ENCODE measurements at regions not wholly inside any gene's neighbourhood (a gene's known extent, or its start where the extent isn't known, plus 50 kb on each side); places are given as distances from the start of the nearest gene placed in this dataset.

DNA sequence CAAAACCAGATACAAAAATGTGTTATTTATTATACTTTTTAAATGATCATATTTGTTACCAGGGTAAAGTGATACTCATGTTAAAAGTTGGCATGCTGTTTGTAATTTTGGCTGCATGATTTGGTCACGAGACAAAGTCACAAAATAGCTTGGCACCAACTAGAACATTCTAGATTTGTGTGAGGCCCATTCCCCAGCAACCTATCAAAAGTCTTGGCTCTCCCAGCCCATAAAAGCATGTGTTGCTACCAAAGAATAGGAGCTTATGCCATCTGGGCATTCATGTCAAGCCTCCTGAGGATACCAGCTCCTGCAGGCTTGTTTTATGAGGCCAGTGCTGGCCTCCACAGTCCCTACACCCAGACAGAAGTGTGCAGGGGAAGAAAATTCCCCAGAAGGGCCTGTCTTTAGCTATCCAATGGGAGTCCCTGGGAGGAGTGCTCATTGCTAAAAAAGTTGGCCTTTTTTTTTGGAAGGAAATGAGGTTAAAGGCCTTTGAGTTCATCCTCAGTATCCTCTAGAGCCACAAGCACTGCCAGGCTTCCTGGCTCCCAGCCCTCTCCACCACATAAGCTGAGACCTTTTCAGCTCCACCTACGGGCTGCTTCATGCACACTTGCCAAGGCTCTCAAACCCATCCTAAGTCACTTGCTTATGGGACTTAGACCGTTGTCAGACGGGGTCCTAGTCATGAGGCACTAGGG, 211.9 kb upstream of the EOLA2 start:
- TF ChIP-seq POLR2A (IDR thresholded peaks at IDR 0.05; ENCODE audit: low read depth, low read length) (no peak), POLR2AphosphoS5 (IDR thresholded peaks at IDR 0.05; ENCODE audit: low read depth, low read length) (no peak), POU2F2 (IDR thresholded peaks at IDR 0.05; ENCODE audit: low read depth, low read length) (no peak), TAF1 (IDR thresholded peaks at IDR 0.05; ENCODE audit: low read depth, low read length) (no peak), PAX5 (IDR thresholded peaks at IDR 0.05; ENCODE audit: insufficient read depth, low read length, severe bottlenecking) (no peak), SPI1 (IDR thresholded peaks at IDR 0.05; ENCODE audit: low read depth, low read length) (no peak)
